ENCODE measurements at regions not wholly inside any gene's neighbourhood (a gene's known extent, or its start where the extent isn't known, plus 50 kb on each side); places are given as distances from the start of the nearest gene placed in this dataset.

- Histone ChIP-seq H3K4me3 (no peak overlapping the region), H3K27ac (replicated peaks in 1 of 4) (no peak overlapping the region), H3K27me3 (no peaks in the 10 kb centered on the region), H3K36me3 (no peaks in the 10 kb centered on the region), H3K4me1 (no peaks in the 10 kb centered on the region), H3K9me3 (no peaks in the 10 kb centered on the region)
- intact Hi-C loops (cut with DNase I) = no loop called here
- WGBS = 52% methylated on average over 4 of the region's 4 CpGs
- TF ChIP-seq CTCF (IDR thresholded peaks at IDR 0.05) (no peak), POLR2AphosphoS5 (IDR thresholded peaks at IDR 0.05) (no peak)
- DNase-seq (ENCODE audit: extremely low spot score) = no peak
Measured at GRCh38 chr3:182214416-182214815, 502.7 kb downstream of the SOX2 start.

GRCh38 chr3:182215881-182216280 lies 504.2 kb downstream of the SOX2 start:
- Histone ChIP-seq H3K9me3 (no peaks in the 10 kb centered on the region), H3K4me1 (no peaks in the 10 kb centered on the region), H3K27me3 (no peaks in the 10 kb centered on the region), H3K4me3 (no peak overlapping the region), H3K27ac (replicated peaks in 1 of 4) (no peak overlapping the region), H3K36me3 (no peaks in the 10 kb centered on the region)
- intact Hi-C loops (cut with DNase I) = no loop called here
- TF ChIP-seq POLR2AphosphoS5 (IDR thresholded peaks at IDR 0.05) (no peak), POLR2A (IDR thresholded peaks at IDR 0.05; ENCODE audit: low read depth) (no peak), CTCF (IDR thresholded peaks at IDR 0.05) (no peak), EP300 (IDR thresholded peaks at IDR 0.05) (no peak)
- no peak for DNase-seq (ENCODE audit: extremely low spot score)

- DNase-seq (ENCODE audit: extremely low spot score) = no peak
- Histone ChIP-seq H3K4me3 (no peak overlapping the region), H3K9me3 (no peaks in the 10 kb centered on the region), H3K36me3 (no peaks in the 10 kb centered on the region), H3K4me1 (no peaks in the 10 kb centered on the region), H3K27me3 (no peaks in the 10 kb centered on the region), H3K27ac (replicated peaks in 1 of 4) (no peak overlapping the region)
- TF ChIP-seq CTCF (IDR thresholded peaks at IDR 0.05) (no peak), EP300 (IDR thresholded peaks at IDR 0.05) (no peak), POLR2A (IDR thresholded peaks at IDR 0.05; ENCODE audit: low read depth) (no peak), POLR2AphosphoS5 (IDR thresholded peaks at IDR 0.05) (no peak)
- intact Hi-C loops (cut with DNase I) = no loop called here
- 72% methylated on average over 4 of the region's 4 CpGs for WGBS
Measured at GRCh38 chr3:182216311-182216970, 504.7 kb downstream of the SOX2 start.

- 38% methylated on average over 1 of the region's 1 CpG for WGBS
- TF ChIP-seq POLR2AphosphoS5 (IDR thresholded peaks at IDR 0.05) = no peak
- no peak for TF ChIP-seq CTCF (IDR thresholded peaks at IDR 0.05)
- TF ChIP-seq POLR2A (IDR thresholded peaks at IDR 0.05; ENCODE audit: low read depth) = no peak
- no peak for TF ChIP-seq EP300 (IDR thresholded peaks at IDR 0.05)
- Histone ChIP-seq H3K9me3 (no peaks in the 10 kb centered on the region), H3K36me3 (no peaks in the 10 kb centered on the region), H3K4me1 (no peaks in the 10 kb centered on the region), H3K27me3 (no peaks in the 10 kb centered on the region), H3K4me3 (no peak overlapping the region), H3K27ac (replicated peaks in 1 of 4) (no peak overlapping the region)
- intact Hi-C loops (cut with DNase I) = no loop called here
- no peak for DNase-seq (ENCODE audit: extremely low spot score)
Measured at GRCh38 chr3:182220013-182220412, 508.3 kb downstream of the SOX2 start.

GRCh38 chr3:182220471-182220870 lies 508.7 kb downstream of the SOX2 start:
- H3K36me3 ChIP-seq = no peaks in the 10 kb centered on the region
- H3K27me3 ChIP-seq = no peaks in the 10 kb centered on the region
- WGBS = 69% methylated on average over 1 of the region's 1 CpG
- no peak for DNase-seq (ENCODE audit: extremely low spot score)
- peaks cover 0 to 1% (median 0%) of the 10 kb centered on the region in 4 donors for H3K9me3 ChIP-seq
- TF ChIP-seq POLR2AphosphoS5 (IDR thresholded peaks at IDR 0.05) (no peak), EP300 (IDR thresholded peaks at IDR 0.05) (no peak), POLR2A (IDR thresholded peaks at IDR 0.05; ENCODE audit: low read depth) (no peak), CTCF (IDR thresholded peaks at IDR 0.05) (no peak)
- intact Hi-C loops (cut with DNase I) = no loop called here
- H3K4me3 ChIP-seq = no peak overlapping the region
- H3K4me1 ChIP-seq = no peaks in the 10 kb centered on the region
- no peak overlapping the region for H3K27ac ChIP-seq (replicated peaks in 1 of 4)

Measured in esophagus muscularis mucosa (tissue), 4 donors.